Pons (tissue), 1 donor: ENCODE measurements at regions not wholly inside any gene's neighbourhood (a gene's known extent, or its start where the extent isn't known, plus 50 kb on each side); places are given as distances from the start of the nearest gene placed in this dataset.
"Not testable (repeated sequence)": the region's sequence is repeated elsewhere in the genome, so short reads cannot be mapped to it uniquely, and the experiment has no call there.

Source experiments
- DNase-seq: peaks from one replicate; pipeline ENCODE4 v3.0.0-alpha.2; 2016; ENCODE audit warnings: low spot score

GRCh38 chr22:48639021-48639795, 1188.5 kb downstream of the BRD1 start:
- DNase-seq, result no peak

- DNase-seq, result no peak
Observed at GRCh38 chr22:48637231-48637630, 1190.4 kb downstream of the BRD1 start.

- DNase-seq, result no peak
Observed at GRCh38 chr22:48636746-48637145, 1190.9 kb downstream of the BRD1 start.

- no peak for DNase-seq
Observed at GRCh38 chr22:48635816-48636215, 1191.9 kb downstream of the BRD1 start.

- DNase-seq, result no peak
Observed at GRCh38 chr22:48635031-48635430, 1192.6 kb downstream of the BRD1 start.

GRCh38 chr22:48633996-48634836, 1193.5 kb downstream of the BRD1 start:
- no peak for DNase-seq

GRCh38 chr22:48632646-48633246, 1194.9 kb downstream of the BRD1 start:
- DNase-seq, result no peak

GRCh38 chr22:48631288-48631863, 1196.3 kb downstream of the BRD1 start:
- peak; percentile 51 for DNase-seq

GRCh38 chr22:48630848-48631247, 1196.8 kb downstream of the BRD1 start:
- no peak for DNase-seq

GRCh38 chr22:48630433-48630754, 1197.3 kb downstream of the BRD1 start:
- no peak for DNase-seq

GRCh38 chr22:48629631-48630432, 1197.8 kb downstream of the BRD1 start:
- DNase-seq, result peak; percentile 93

- no peak for DNase-seq
Observed at GRCh38 chr22:48628891-48629543, 1198.7 kb downstream of the BRD1 start.

GRCh38 chr22:48627966-48628365, 1199.7 kb downstream of the BRD1 start:
- DNase-seq, result no peak

- peak; percentile 61 for DNase-seq
Observed at GRCh38 chr22:48627203-48627602, 1200.5 kb downstream of the BRD1 start.

- DNase-seq, result no peak
Observed at GRCh38 chr22:48624401-48624800, 1203.3 kb downstream of the BRD1 start.

- DNase-seq, result no peak
Observed at GRCh38 chr22:48622891-48623545, 1204.7 kb downstream of the BRD1 start.

GRCh38 chr22:48621085-48621484, 1206.6 kb downstream of the BRD1 start:
- DNase-seq, result no peak

GRCh38 chr22:48620460-48620859, 1207.2 kb downstream of the BRD1 start:
- not testable (repeated sequence) for DNase-seq

GRCh38 chr22:48619721-48620120, 1208.0 kb downstream of the BRD1 start:
- no peak for DNase-seq

GRCh38 chr22:48618326-48618725, 1209.3 kb downstream of the BRD1 start:
- DNase-seq, result no peak

GRCh38 chr22:48616656-48617055, 1211.0 kb downstream of the BRD1 start:
- DNase-seq, result no peak
